Neuronal stem cell (in vitro differentiated cells): ENCODE measurements at regions not wholly inside any gene's neighbourhood (a gene's known extent, or its start where the extent isn't known, plus 50 kb on each side); places are given as distances from the start of the nearest gene placed in this dataset.

ENCODE experiments used
- DNase-seq: peaks from one replicate; pipeline ENCODE4 v3.0.0-alpha.2; 2013; ENCODE audit warnings: low spot score
- H2AFZ ChIP-seq: one replicate; pipeline ENCODE4 v1.6.1; 2013; ENCODE audit warnings: mild to moderate bottlenecking, low read length, inconsistent platforms
- H2AK5ac ChIP-seq: 2 replicates; pipeline ENCODE4 v1.6.1; 2013; ENCODE audit warnings: low read depth, mild to moderate bottlenecking, inconsistent platforms, low read length, moderate library complexity, mixed read lengths
- H2BK120ac ChIP-seq: 2 replicates; pipeline ENCODE4 v1.6.1; 2013; ENCODE audit warnings: low read depth, mild to moderate bottlenecking, inconsistent platforms, low read length, moderate library complexity, mixed read lengths
- H2BK12ac ChIP-seq: one replicate; pipeline ENCODE4 v1.6.1; 2013; ENCODE audit warnings: low read length, inconsistent platforms
- H2BK15ac ChIP-seq: 2 replicates; pipeline ENCODE4 v1.6.1; 2013; ENCODE audit warnings: mild to moderate bottlenecking, low read length, inconsistent platforms, mixed read lengths
- H2BK5ac ChIP-seq: one replicate; pipeline ENCODE4 v1.6.1; 2013; ENCODE audit warnings: inconsistent platforms, mild to moderate bottlenecking, low read length, moderate library complexity
- H3K14ac ChIP-seq: one replicate; pipeline ENCODE4 v1.6.1; 2013; ENCODE audit warnings: low read length, inconsistent platforms
- H3K18ac ChIP-seq: 2 replicates; pipeline ENCODE4 v1.6.1; 2013; ENCODE audit warnings: low read length, inconsistent platforms
- H3K23ac ChIP-seq: 2 replicates; pipeline ENCODE4 v1.6.1; 2013; ENCODE audit warnings: low read depth, mild to moderate bottlenecking, mixed read lengths, low read length, inconsistent platforms; ENCODE audit not compliant: poor library complexity
- H3K27ac ChIP-seq: replicated peaks from 3 replicates; pipeline ENCODE4 v1.5.1; 2013; ENCODE audit warnings: low read length, inconsistent platforms
- H3K27me3 ChIP-seq, 3 experiments: 2 replicates each; pipeline ENCODE4 v1.6.1; 2013; ENCODE audit warnings: low read length in 3 of 3, mild to moderate bottlenecking in 2 of 3, inconsistent platforms in 1 of 3, low read depth in 1 of 3, mixed read lengths in 1 of 3, moderate library complexity in 1 of 3; ENCODE audit not compliant: control insufficient read depth in 3 of 3, insufficient read depth in 3 of 3
- H3K36me3 ChIP-seq, 2 donors: replicated peaks in 1 of 2; 2 replicates each; pipeline ENCODE4 v1.6.1; 2013; ENCODE audit warnings: low read length in 2 of 2; ENCODE audit not compliant: control insufficient read depth in 2 of 2, insufficient read depth in 2 of 2
- H3K4ac ChIP-seq: 2 replicates; pipeline ENCODE4 v1.6.1; 2013; ENCODE audit warnings: inconsistent platforms, mild to moderate bottlenecking, low read length, moderate library complexity
- H3K4me1 ChIP-seq, 2 donors: 1 replicate in 1 of 2; 2 replicates in 1 of 2; pipeline ENCODE4 v1.6.1; 2013; ENCODE audit warnings: low read length in 2 of 2, low read depth in 1 of 2; ENCODE audit not compliant: control insufficient read depth in 2 of 2, insufficient read depth in 1 of 2
- H3K4me2 ChIP-seq: one replicate; pipeline ENCODE4 v1.6.1; 2013; ENCODE audit warnings: mild to moderate bottlenecking, low read length, inconsistent platforms; ENCODE audit not compliant: insufficient read depth, poor library complexity, severe bottlenecking
- H3K4me3 ChIP-seq, 2 donors: 2 replicates each; pipeline ENCODE4 v1.5.1; 2013; ENCODE audit warnings: low read length in 2 of 2, mild to moderate bottlenecking in 2 of 2, inconsistent platforms in 1 of 2, moderate library complexity in 1 of 2
- H3K79me1 ChIP-seq: one replicate; pipeline ENCODE4 v1.6.1; 2013; ENCODE audit warnings: low read depth, mild to moderate bottlenecking, inconsistent platforms, low read length, moderate library complexity
- H3K9ac ChIP-seq: one replicate; pipeline ENCODE4 v1.6.1; 2013; ENCODE audit warnings: mild to moderate bottlenecking, low read depth, low read length, inconsistent platforms; ENCODE audit not compliant: poor library complexity
- H3K9me3 ChIP-seq, 2 donors: replicated peaks in 1 of 2; 2 replicates each; pipeline versions ENCODE3 to v1.6.1; 2013; ENCODE audit warnings: low read length in 2 of 2, mild to moderate bottlenecking in 2 of 2, inconsistent platforms in 1 of 2, low read depth in 1 of 2, mixed read lengths in 1 of 2, moderate library complexity in 1 of 2; ENCODE audit not compliant: control insufficient read depth in 2 of 2, insufficient read depth in 1 of 2
- H4K8ac ChIP-seq: one replicate; pipeline ENCODE4 v1.6.1; 2013; ENCODE audit warnings: low read depth, mild to moderate bottlenecking, inconsistent platforms, low read length, moderate library complexity
- H4K91ac ChIP-seq: one replicate; pipeline ENCODE4 v1.6.1; 2013; ENCODE audit warnings: low read length, low read depth, mild to moderate bottlenecking, inconsistent platforms; ENCODE audit not compliant: poor library complexity
- WGBS, 2 donors: extraction: QIAGEN DNeasy Blood & Tissue Kit; methylation state at CpG; one replicate each; pipeline ENCODE4 v1.1.7; 2013; ENCODE audit warnings: missing lambda C conversion rate in 2 of 2, mixed read lengths in 1 of 2; ENCODE audit not compliant: insufficient read length in 2 of 2, insufficient replicate concordance in 1 of 2; ENCODE audit errors: extremely low coverage in 2 of 2; 5-methylcytosine and 5-hydroxymethylcytosine counted together

DNA sequence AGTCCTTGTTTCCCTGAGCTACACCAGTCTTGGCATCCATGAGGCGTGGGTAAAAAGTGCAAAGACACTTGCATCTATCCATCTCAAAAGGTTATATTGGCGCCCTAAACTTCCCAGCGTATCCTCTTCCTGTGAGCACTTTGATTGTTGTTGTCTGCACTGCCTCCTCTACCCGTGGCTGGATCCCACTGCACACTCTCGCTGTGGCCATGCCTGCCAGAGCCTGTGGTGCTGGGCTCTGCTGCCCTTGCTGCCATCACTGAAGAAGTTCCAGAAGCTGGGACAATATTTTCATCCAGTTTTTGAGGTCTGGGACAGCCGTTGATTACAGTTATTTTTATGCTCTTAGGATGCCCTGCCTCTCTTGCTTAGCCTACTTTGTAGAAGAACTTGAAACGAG, 85.3 kb upstream of the PCGF5 start:
- Histone ChIP-seq H2BK5ac (no peak overlapping the region), H3K14ac (no peak overlapping the region), H3K4me1 (no peaks in the 10 kb centered on the region), H3K27me3 (no peaks in the 10 kb centered on the region), H3K4me3 (no peak overlapping the region), H2AK5ac (no peak overlapping the region), H3K27ac (no peak overlapping the region), H4K91ac (no peak overlapping the region), H3K36me3 (no peaks in the 10 kb centered on the region), H3K9ac (no peak overlapping the region), H3K4me2 (no peak overlapping the region), H3K9me3 (no peaks in the 10 kb centered on the region), H3K23ac (no peak overlapping the region), H3K4ac (no peak overlapping the region), H3K79me1 (no peaks in the 10 kb centered on the region), H2BK12ac (no peak overlapping the region), H2BK15ac (no peak overlapping the region), H2AFZ (peak overlapping the region; percentile 30), H4K8ac (no peak overlapping the region), H2BK120ac (no peak overlapping the region), H3K18ac (no peak overlapping the region)
- WGBS, 2 donors, result no CpG with 5 or more reads among the region's 7 CpGs
- no peak for DNase-seq

- Histone ChIP-seq H4K91ac (no peak overlapping the region), H3K14ac (no peak overlapping the region), H3K4ac (no peak overlapping the region), H3K4me1 (no peaks in the 10 kb centered on the region), H3K27me3 (no peaks in the 10 kb centered on the region), H2BK120ac (no peak overlapping the region), H3K9me3 (no peaks in the 10 kb centered on the region), H2AFZ (no peak overlapping the region), H2BK5ac (no peak overlapping the region), H2AK5ac (no peak overlapping the region), H3K23ac (no peak overlapping the region), H4K8ac (no peak overlapping the region), H2BK12ac (no peak overlapping the region), H3K36me3 (no peaks in the 10 kb centered on the region), H2BK15ac (no peak overlapping the region), H3K9ac (no peak overlapping the region), H3K79me1 (no peaks in the 10 kb centered on the region), H3K18ac (no peak overlapping the region), H3K4me3 (no peak overlapping the region), H3K27ac (no peak overlapping the region), H3K4me2 (no peak overlapping the region)
- WGBS, 2 donors, result no CpG with 5 or more reads among the region's 6 CpGs
- DNase-seq, result no peak
Measured at GRCh38 chr10:91137011-91137643, 83.3 kb upstream of the PCGF5 start.

GRCh38 chr10:91137822-91138221, 82.6 kb upstream of the PCGF5 start:
- Histone ChIP-seq H3K79me1 (no peaks in the 10 kb centered on the region), H2AFZ (no peak overlapping the region), H3K36me3 (no peaks in the 10 kb centered on the region), H3K4ac (no peak overlapping the region), H2AK5ac (no peak overlapping the region), H3K4me2 (no peak overlapping the region), H2BK120ac (no peak overlapping the region), H3K9ac (no peak overlapping the region), H4K8ac (no peak overlapping the region), H2BK15ac (no peak overlapping the region), H2BK12ac (no peak overlapping the region), H3K4me3 (no peak overlapping the region), H4K91ac (no peak overlapping the region), H3K27ac (no peak overlapping the region), H3K18ac (no peak overlapping the region), H3K4me1 (no peaks in the 10 kb centered on the region), H3K27me3 (no peaks in the 10 kb centered on the region), H3K23ac (no peak overlapping the region), H3K14ac (no peak overlapping the region), H2BK5ac (no peak overlapping the region), H3K9me3 (no peaks in the 10 kb centered on the region)
- no CpG with 5 or more reads among the region's 1 CpG for WGBS, 2 donors
- DNase-seq, result no peak

DNA sequence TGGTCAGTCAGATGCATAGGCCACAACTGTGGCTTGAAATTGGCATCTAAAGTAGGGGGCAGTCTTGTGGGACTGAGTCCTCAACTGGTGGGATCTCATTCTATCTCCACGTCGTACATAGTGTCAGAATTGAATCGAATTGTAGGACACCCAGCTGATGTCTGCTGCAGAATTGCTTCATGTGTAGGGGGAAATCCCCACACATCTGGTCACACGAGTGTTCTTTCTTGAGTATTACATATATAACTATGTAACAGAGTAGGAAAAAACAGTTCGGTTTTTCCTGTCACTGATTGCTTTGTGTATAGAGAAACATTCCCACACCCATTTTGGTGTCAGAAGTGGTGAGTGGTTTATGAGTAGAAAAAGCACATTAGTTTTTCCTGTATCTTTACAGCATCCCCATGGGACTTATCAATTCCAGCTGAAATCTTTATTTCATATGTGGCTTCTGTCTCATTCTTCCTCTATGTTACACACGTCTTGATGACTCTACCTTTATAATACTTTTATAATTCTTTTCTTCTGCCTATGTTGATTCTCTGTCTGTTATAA, 79.4 kb upstream of the PCGF5 start:
- H2BK15ac ChIP-seq, result no peak overlapping the region
- H3K4me3 ChIP-seq, result no peak overlapping the region
- DNase-seq, result no peak
- H3K79me1 ChIP-seq, result no peaks in the 10 kb centered on the region
- H2BK12ac ChIP-seq, result no peak overlapping the region
- H3K4me2 ChIP-seq, result no peak overlapping the region
- peaks cover 2 to 4% of the 10 kb centered on the region in 2 donors for H3K9me3 ChIP-seq
- no peak overlapping the region for H2BK120ac ChIP-seq
- H2BK5ac ChIP-seq, result no peak overlapping the region
- no peaks in the 10 kb centered on the region for H3K36me3 ChIP-seq
- no peak overlapping the region for H2AK5ac ChIP-seq
- H3K14ac ChIP-seq, result no peak overlapping the region
- no peak overlapping the region for H3K4ac ChIP-seq
- no peak overlapping the region for H3K27ac ChIP-seq
- no peak overlapping the region for H2AFZ ChIP-seq
- no peak overlapping the region for H4K8ac ChIP-seq
- H3K9ac ChIP-seq, result no peak overlapping the region
- no peak overlapping the region for H3K23ac ChIP-seq
- no peak overlapping the region for H3K18ac ChIP-seq
- H4K91ac ChIP-seq, result no peak overlapping the region
- no peaks in the 10 kb centered on the region for H3K27me3 ChIP-seq
- H3K4me1 ChIP-seq, result no peaks in the 10 kb centered on the region
- no CpG with 5 or more reads among the region's 6 CpGs for WGBS, 2 donors
